ENCODE measurements at regions not wholly inside any gene's neighbourhood (a gene's known extent, or its start where the extent isn't known, plus 50 kb on each side); places are given as distances from the start of the nearest gene placed in this dataset.

DNA sequence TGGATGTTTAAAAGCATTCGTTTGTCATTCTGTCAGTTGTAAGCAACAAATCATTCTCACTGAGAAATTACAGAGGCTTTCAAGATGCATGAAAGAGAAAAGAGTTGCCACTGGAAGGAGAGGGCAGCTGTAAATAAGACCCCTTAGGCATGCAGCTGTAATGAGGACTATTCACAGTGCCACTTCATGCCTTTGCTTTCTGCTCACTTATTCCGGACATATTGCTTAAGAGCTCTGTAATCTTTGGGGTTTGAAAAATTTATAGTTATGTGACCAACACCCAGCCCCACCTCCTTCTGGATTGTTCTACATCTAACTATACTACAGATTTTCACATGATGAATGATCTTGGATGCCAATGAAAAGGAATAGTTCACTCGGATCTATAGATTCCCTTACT, 194.8 kb upstream of the DCN start:
- DNase-seq, result no peak

GRCh38 chr12:91373086-91373485, 190.5 kb upstream of the DCN start:
- no peak for DNase-seq

DNA sequence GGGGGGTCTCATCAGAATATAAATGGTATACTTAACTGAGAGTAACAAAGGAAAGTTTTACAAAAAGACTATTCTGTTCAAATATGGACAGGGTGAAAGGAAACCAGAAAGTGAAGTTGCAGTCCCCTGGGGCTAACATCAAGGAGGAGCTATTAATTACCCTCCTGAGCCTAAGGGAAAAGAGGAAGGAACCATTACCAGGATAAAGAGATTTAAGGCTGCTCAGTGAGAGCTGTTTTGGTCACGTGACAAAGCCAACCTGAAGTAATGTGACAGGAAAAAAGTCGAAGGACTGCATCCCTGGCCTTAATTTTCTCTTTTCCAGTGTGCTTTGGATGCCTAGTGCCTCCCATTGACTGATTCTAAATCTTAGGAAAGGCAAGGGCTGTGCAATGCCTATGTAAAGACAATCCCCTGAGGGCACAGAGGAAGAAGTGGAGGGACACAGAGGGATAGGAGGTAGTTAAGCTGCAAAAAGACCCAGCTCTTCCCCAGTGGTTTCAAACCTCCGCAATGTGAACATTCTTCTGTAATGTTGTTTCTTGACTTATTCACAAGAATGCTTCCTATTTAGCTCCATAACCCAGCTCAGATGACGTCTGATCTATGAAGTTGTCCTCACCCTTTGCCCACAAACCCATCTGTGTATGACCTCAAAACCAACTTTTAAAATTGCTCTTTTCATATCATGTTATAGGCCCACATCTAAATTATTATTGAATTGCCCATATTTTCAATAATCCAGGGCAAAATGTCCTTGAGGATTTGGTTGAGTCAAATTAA, 187.7 kb upstream of the DCN start:
- DNase-seq, result no peak

GRCh38 chr12:91368613-91369012, 186.0 kb upstream of the DCN start:
- DNase-seq, result no peak

- DNase-seq, result no peak
Observed at GRCh38 chr12:91367234-91367849, 184.7 kb upstream of the DCN start.

DNA sequence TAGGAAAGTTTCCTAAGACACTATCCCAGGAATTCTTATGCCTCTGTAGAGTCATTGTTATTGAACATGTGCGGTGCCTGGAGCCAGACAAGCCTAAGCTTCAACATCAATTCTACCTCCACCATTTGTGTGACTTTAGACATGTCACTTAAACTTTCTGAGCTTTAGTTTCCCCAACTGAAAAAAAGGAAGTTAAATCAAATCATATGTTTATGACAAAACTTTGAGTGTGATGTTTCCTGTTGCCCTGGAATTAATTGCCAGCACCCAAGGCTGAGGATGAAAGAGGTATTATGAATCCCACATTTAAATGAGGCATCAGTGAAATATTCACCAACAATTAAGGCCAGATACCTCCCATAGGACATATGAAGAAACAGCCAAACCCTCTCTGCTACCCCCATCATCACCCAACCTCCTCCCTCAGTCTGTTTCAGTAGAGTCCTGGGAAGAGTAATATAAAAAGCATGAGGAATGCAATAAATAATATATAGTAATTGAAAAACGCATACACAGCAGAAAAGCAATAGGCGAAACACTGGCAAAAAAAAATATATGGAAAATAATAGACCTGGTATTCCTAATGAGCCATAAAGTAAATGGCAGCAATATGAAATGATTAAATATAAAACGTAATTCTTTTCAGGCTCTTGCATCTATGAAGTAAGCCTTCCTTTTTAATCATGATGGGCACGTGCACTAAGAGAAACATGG, 182.0 kb upstream of the DCN start:
- no peak for DNase-seq

- no peak for DNase-seq
Observed at GRCh38 chr12:91361864-91362263, 179.2 kb upstream of the DCN start.

GRCh38 chr12:91357381-91357780, 174.8 kb upstream of the DCN start:
- DNase-seq, result no peak

- no peak for DNase-seq
Observed at GRCh38 chr12:91356405-91356804, 173.8 kb upstream of the DCN start.

GRCh38 chr12:91355150-91356006, 172.8 kb upstream of the DCN start:
- DNase-seq, result no peak

DNA sequence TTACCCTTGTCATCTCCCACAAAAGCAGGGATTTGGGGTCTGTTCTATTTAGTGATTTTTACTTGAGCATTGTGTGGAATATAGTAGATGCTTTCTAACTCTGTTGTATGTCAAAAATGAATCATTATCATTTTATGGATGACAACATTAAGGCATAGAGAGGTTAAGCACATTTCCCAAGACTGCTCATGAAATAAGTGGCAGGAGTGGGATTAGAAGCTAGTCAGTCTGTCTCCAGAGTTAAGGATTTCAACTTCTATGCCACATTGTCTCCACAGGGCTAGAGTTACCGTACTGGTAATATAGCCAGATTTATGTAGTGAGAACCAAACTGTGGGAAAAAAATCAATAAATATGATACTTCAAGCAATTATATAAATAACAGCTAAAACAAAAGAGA, 170.6 kb upstream of the DCN start:
- no peak for DNase-seq

- DNase-seq, result no peak
Observed at GRCh38 chr12:91349476-91349875, 166.9 kb upstream of the DCN start.

- no peak for DNase-seq
Observed at GRCh38 chr12:91347481-91348214, 165.0 kb upstream of the DCN start.

- no peak for DNase-seq
Observed at GRCh38 chr12:91346827-91347226, 164.2 kb upstream of the DCN start.

GRCh38 chr12:91344408-91344807, 161.8 kb upstream of the DCN start:
- DNase-seq, result no peak

- no peak for DNase-seq
Observed at GRCh38 chr12:91343010-91343409, 160.4 kb upstream of the DCN start.

GRCh38 chr12:91339106-91339505, 156.5 kb upstream of the DCN start:
- DNase-seq, result no peak

GRCh38 chr12:91335699-91336098, 153.1 kb upstream of the DCN start:
- DNase-seq, result no peak

DNA sequence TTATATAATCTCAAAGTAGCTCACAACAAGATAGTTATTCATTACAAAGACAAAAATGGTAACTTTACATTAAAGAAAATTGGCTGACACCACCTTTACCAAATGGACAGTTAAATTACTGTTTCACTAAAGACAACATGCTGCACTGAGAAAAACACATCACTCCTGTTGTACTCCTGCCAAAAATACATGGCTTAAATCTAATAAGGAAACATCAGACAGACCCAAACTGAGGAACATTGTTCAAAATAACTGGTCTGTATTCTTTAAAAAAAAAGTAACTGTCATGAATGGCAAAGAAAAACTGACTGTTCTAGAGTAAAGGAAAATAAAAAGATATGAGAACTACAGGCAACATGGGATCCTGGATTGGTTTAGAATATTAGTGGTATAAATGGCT, 151.3 kb upstream of the DCN start:
- DNase-seq, result no peak

GRCh38 chr12:91332302-91332701, 149.7 kb upstream of the DCN start:
- no peak for DNase-seq

DNA sequence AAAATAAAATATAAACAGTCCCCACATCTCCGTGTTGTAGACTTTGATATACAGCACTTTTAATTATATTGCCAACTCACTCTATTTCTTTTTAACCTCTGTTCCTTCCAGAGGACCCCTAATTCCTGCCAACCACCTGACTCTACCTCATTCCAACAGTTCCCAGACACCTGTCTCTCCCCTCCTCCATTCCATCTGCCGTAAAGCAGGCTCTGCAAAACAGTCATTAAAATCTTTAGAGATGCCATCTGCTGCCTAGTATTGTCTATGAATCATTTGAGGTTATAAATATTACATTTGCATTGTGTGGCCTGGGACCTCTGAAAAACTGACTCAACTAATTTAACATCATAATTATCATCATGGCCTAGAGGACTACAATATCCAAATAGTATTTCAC, 148.8 kb upstream of the DCN start:
- no peak for DNase-seq

DNA sequence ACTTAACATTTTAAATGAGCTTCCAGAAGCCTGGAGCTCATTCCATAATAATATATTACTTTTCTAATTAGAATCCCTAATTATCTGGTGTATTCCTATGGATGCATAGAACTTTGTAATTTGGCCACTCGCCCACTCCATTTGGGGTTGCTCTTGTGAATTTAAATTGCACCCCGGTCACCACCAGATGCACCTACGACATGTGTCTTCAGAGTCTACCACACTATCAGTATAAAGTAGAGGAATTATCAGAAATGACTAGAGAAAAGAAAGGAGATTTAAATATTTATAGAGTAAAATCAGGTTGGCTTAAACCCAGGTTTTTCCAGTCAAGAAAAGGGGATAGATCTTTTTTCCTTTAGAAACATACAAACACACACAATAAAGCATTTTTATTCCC, 145.8 kb upstream of the DCN start:
- DNase-seq, result no peak

DNA sequence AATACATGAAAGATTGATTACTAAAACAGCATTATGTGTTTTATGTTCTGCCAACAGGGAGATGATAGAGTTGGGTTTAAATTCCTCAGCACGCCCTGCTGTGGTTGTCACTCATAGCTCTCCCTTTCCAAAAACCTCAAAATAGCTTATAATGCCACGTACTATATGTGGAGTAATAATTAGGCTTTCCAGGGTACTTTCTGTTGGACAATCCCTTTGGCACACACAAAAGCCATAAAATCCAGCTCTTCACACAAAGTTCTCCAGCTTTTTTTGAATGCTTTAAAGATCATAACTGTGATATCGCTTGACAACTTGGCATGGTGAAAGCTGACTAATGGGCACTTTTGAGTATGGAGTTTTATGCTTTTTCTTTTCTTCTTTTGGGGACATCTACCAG, 145.3 kb upstream of the DCN start:
- DNase-seq, result no peak
